HepG2 (cell line): ENCODE measurements at regions not wholly inside any gene's neighbourhood (a gene's known extent, or its start where the extent isn't known, plus 50 kb on each side); places are given as distances from the start of the nearest gene placed in this dataset.

Experiments
- ATAC-seq: fragments of 200-7000 bp; cut with Tn5 transposase; 3 replicates; pipeline ENCODE4 v1.9.1; 2020; ENCODE audit warnings: mild to moderate bottlenecking, moderate library complexity
- BruUV-seq: library from RNA; stranded (reverse); fragments of 400-500 nt; replicated peaks from 2 replicates; lab custom pipeline; 2021; lab: Mats Ljungman, UMichigan
- CTCF ChIA-PET: fragments of 300-600 bp; formaldehyde crosslinking; extraction: SDS; loops from one replicate; lab custom pipeline; 2021; ENCODE audit warnings: low total read pairs, inconsistent platforms, low intra/inter-chr PET ratio; lab: Yijun Ruan, JAX
- POLR2A ChIA-PET: fragments of 350-600 bp; sonication (Branson Sonifier 250); formaldehyde crosslinking; loops from one replicate; lab custom pipeline; 2020; ENCODE audit warnings: antibody characterized with exemption, inconsistent platforms; lab: Yijun Ruan, JAX
- DNase-seq: peaks from one replicate; pipeline ENCODE4 v3.0.0-alpha.2; 2015; ENCODE audit warnings: low spot score
- FAIRE-seq: peaks from 3 replicates; lab custom pipeline; 2011; peaks lifted over from hg19 to GRCh38; lab: Jason Lieb, UNC
- H2AFZ ChIP-seq: one replicate; pipeline ENCODE4 v1.6.1; 2011; ENCODE audit warnings: low read length, inconsistent platforms
- H3K27ac ChIP-seq: fragments of 300-600 bp; 3 replicates; pipeline ENCODE4 v1.8.0; 2011; ENCODE audit warnings: mixed run types, mild to moderate bottlenecking, mixed read lengths, low read length, inconsistent platforms; ENCODE audit not compliant: insufficient read depth; ENCODE audit errors: extremely low read length
- H3K27me3 ChIP-seq, 2 experiments: fragments of 200-600 bp in 1 of 2; 2 replicates in 1 of 2; 3 replicates in 1 of 2; pipeline versions ENCODE4 v1.6.0 to v1.8.0; 2011; ENCODE audit warnings: low read length in 2 of 2, mild to moderate bottlenecking in 2 of 2, moderate library complexity in 2 of 2, inconsistent platforms in 1 of 2; ENCODE audit not compliant: insufficient read depth in 2 of 2, control insufficient read depth in 1 of 2
- H3K36me3 ChIP-seq, 2 experiments: fragments of 200-600 bp in 1 of 2; replicated peaks in 1 of 2; 2 replicates in 1 of 2; 3 replicates in 1 of 2; pipeline versions ENCODE4 v1.5.1 to v1.8.0; 2011; ENCODE audit warnings: low read length in 2 of 2, inconsistent platforms in 1 of 2; ENCODE audit not compliant: insufficient read depth in 2 of 2, control insufficient read depth in 1 of 2
- H3K4me1 ChIP-seq: 2 replicates; pipeline ENCODE4 v1.5.1; 2012; ENCODE audit warnings: low read length, inconsistent platforms; ENCODE audit not compliant: insufficient read depth
- H3K4me2 ChIP-seq: 2 replicates; pipeline ENCODE4 v1.6.0; 2011; ENCODE audit warnings: low read depth, low read length, inconsistent platforms
- H3K4me3 ChIP-seq, 3 experiments: fragments of 200-600 bp in 1 of 3; sonication (generic), shearing (Covaris generic) in 1 of 3; replicated peaks in 1 of 3; 2 replicates each; pipeline ENCODE4 v1.5.1; 2011 to 2016; ENCODE audit warnings: low read length in 3 of 3, inconsistent platforms in 2 of 3, low read depth in 2 of 3, mild to moderate bottlenecking in 2 of 3, control low read depth in 1 of 3, mixed read lengths in 1 of 3; ENCODE audit not compliant: insufficient read depth in 1 of 3
- H3K79me2 ChIP-seq: one replicate; pipeline ENCODE4 v1.6.1; 2011; ENCODE audit warnings: low read length, inconsistent platforms; ENCODE audit not compliant: insufficient read depth
- H3K9ac ChIP-seq: 2 replicates; pipeline ENCODE4 v1.6.0; 2011; ENCODE audit warnings: mild to moderate bottlenecking, low read depth, low read length, inconsistent platforms; ENCODE audit not compliant: insufficient read depth
- H3K9me3 ChIP-seq: 2 replicates; pipeline ENCODE4 v1.5.1; 2012; ENCODE audit warnings: mild to moderate bottlenecking, low read length
- H4K20me1 ChIP-seq: 2 replicates; pipeline ENCODE4 v1.6.0; 2011; ENCODE audit warnings: inconsistent platforms, mild to moderate bottlenecking, low read length, moderate library complexity; ENCODE audit not compliant: insufficient read depth
- NR2C2 ChIP-seq: sonication (generic); formaldehyde crosslinking; IDR thresholded peaks from 2 replicates; pipeline ENCODE4 v1.4.0; 2020; ENCODE audit warnings: missing genetic modification reagents, mild to moderate bottlenecking, moderate library complexity, borderline replicate concordance
- ZNF362 ChIP-seq: sonication (generic); formaldehyde crosslinking; IDR thresholded peaks from 2 replicates; pipeline ENCODE4 v1.4.0; 2020; ENCODE audit warnings: missing genetic modification reagents, mild to moderate bottlenecking, borderline replicate concordance
- ZNF496 ChIP-seq: sonication (generic); formaldehyde crosslinking; IDR thresholded peaks from 2 replicates; pipeline ENCODE4 v1.8.1; 2023; ENCODE audit warnings: mild to moderate bottlenecking, moderate library complexity, missing genetic modification reagents; ENCODE audit not compliant: insufficient replicate concordance
- WGBS: methylation state at CpG from one replicate; pipeline ENCODE4 v1.1.6; 2017; ENCODE audit warnings: low lambda C conversion rate; 5-methylcytosine and 5-hydroxymethylcytosine counted together
- in situ Hi-C: cut with HindIII; loops from 2 replicates; pipeline ENCODE4 v1.10.0; 2017; ENCODE audit warnings: low pct_unique_long_range_greater_than_20kb; ENCODE audit not compliant: extremely low pct_ligation_motif_present
- intact Hi-C: fragments of 100-400 bp; cut with micrococcal nuclease; formaldehyde crosslinking; loops from one replicate; pipeline ENCODE4 v1.10.0; 2022; ENCODE audit not compliant: unreplicated experiment
- TF ChIP-seq, protein P1 (sequence below): sonication (generic); formaldehyde crosslinking; IDR thresholded peaks from 2 replicates; pipeline ENCODE4 v1.4.0; 2020; ENCODE audit warnings: missing genetic modification reagents
- TF ChIP-seq, protein P2 (sequence below): sonication (generic); formaldehyde crosslinking; IDR thresholded peaks from 2 replicates; pipeline ENCODE4 v1.4.0; 2020; ENCODE audit warnings: missing genetic modification reagents, low read depth, mild to moderate bottlenecking, borderline replicate concordance

DNA sequence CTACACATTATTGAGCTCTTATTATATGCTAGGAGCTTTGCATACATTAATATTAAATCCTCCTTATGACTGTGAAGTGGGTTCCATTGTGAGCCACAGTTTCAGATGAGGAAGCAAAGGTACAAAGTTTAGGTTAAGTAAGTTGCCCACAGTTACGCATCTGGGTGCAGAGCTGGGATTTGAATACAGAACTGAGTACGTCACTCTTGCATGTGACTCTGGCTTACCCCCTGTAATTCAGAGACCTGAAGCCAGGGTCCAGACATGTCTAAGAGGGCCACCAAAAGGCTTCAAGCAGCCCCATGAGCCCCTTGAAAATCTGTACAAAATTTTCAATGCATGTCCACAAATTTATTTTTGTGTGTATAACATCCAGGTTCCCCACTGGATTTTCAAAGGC, 71.8 kb downstream of the KLF15 start:
- TF ChIP-seq NR2C2 (CRISPR knock-in tag) (no peak), ZNF496 (CRISPR knock-in tag) (no peak), ZNF362 (CRISPR knock-in tag) (no peak)
- TF ChIP-seq, protein P1, sequence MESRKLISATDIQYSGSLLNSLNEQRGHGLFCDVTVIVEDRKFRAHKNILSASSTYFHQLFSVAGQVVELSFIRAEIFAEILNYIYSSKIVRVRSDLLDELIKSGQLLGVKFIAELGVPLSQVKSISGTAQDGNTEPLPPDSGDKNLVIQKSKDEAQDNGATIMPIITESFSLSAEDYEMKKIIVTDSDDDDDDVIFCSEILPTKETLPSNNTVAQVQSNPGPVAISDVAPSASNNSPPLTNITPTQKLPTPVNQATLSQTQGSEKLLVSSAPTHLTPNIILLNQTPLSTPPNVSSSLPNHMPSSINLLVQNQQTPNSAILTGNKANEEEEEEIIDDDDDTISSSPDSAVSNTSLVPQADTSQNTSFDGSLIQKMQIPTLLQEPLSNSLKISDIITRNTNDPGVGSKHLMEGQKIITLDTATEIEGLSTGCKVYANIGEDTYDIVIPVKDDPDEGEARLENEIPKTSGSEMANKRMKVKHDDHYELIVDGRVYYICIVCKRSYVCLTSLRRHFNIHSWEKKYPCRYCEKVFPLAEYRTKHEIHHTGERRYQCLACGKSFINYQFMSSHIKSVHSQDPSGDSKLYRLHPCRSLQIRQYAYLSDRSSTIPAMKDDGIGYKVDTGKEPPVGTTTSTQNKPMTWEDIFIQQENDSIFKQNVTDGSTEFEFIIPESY (CRISPR knock-in tag) = no peak
- TF ChIP-seq, protein P2, sequence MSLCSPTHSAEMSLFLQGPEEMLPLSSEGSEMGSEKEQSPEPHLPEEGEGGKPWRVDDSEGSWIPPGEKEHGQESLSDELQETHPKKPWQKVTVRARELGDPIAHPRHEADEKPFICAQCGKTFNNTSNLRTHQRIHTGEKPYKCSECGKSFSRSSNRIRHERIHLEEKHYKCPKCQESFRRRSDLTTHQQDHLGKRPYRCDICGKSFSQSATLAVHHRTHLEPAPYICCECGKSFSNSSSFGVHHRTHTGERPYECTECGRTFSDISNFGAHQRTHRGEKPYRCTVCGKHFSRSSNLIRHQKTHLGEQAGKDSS (CRISPR knock-in tag) = no peak
- TF ChIP-seq, all 625 proteins: peak for 0
- Histone ChIP-seq H2AFZ (no peak overlapping the region), H3K27me3 (peaks cover 0 to 10% of the 10 kb centered on the region in 2 experiments; a peak in 2 of 5 replicates), H3K36me3 (no peaks in the 10 kb centered on the region), H3K4me1 (peaks cover 11% of the 10 kb centered on the region; the same call in 1 of the 2 replicates), H3K9ac (no peak overlapping the region), H3K9me3 (no peaks in the 10 kb centered on the region), H3K79me2 (no peaks in the 10 kb centered on the region), H3K4me3 (no peak overlapping the region), H3K27ac (no peak overlapping the region), H4K20me1 (no peaks in the 10 kb centered on the region), H3K4me2 (no peak overlapping the region)
- 0% methylated on average over 2 of the region's 2 CpGs for WGBS
- intact Hi-C loops = no loop called here
- FAIRE-seq = no peak
- BruUV-seq = no TSS peak
- no peak for DNase-seq
- in situ Hi-C loops = no loop called here
- ChIA-PET CTCF (no interaction called here), POLR2A (no interaction called here)
- no peak for ATAC-seq
